Stimulated activated CD8-positive, alpha-beta memory T cell treated with anti-CD3 and anti-CD28 coated beads, Interleukin-2, amount 100 ng/mL, for 48 hours (primary cell): ENCODE measurements at regions not wholly inside any gene's neighbourhood (a gene's known extent, or its start where the extent isn't known, plus 50 kb on each side); places are given as distances from the start of the nearest gene placed in this dataset.

ENCODE experiments used
- DNase-seq, 2 donors: peaks; one replicate each; pipeline ENCODE4 v3.0.0-alpha.2; 2020; ENCODE audit warnings: low read depth in 2 of 2

GRCh38 chr6:85193339-85193738, 256.5 kb upstream of the NT5E start:
- DNase-seq, result no peak

- DNase-seq, result no peak
Observed at GRCh38 chr6:85192596-85192995, 257.3 kb upstream of the NT5E start.

GRCh38 chr6:85192186-85192585, 257.7 kb upstream of the NT5E start:
- DNase-seq, result no peak

DNA sequence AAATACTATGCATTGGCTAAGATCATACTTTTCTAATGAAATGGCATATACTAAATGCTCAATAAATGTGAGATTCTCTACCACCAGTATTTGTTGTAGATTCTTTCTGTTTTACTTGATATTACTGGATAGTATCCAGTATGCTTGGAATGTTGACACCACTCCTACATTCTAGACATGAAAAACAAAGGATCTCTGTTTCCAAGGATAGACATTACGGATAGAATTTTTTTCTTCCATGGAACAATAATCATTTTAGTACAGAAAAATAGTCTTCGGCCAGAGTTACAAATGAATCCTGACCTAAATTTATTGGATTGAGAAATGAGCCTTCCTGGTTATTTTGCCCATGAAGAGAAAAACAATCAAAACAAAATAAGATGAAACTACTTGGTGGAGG, 258.2 kb upstream of the NT5E start:
- DNase-seq, result no peak

DNA sequence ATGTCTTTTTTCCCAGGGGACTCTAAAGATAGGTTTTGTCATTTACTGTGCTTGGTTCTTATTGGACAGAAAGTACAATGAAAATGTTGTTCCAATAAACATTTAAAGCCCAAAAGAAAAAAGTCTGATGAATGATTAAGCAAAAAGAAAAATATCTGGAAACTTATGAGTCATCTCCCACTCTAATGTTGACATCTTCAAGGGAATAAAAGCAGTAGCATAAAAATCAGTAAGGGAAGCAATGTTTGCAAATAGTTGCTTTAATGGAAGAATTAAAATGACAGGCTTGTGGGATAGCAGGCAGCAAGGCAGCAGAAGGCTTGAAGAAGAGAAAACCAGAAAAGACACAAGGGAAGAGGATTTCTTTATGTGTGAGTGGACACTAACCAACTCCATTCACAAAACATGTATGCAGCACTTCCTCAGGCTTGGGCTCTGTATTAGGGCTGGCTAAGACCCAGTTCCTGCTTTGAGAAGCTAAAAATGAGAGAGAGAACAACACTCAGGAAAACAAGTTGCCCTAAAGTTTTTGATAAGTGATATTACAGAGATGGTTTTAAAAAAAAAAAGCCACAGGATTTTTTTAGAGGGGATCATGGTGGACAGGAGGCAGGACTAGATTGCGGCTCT, 263.2 kb upstream of the NT5E start:
- DNase-seq, result no peak

DNA sequence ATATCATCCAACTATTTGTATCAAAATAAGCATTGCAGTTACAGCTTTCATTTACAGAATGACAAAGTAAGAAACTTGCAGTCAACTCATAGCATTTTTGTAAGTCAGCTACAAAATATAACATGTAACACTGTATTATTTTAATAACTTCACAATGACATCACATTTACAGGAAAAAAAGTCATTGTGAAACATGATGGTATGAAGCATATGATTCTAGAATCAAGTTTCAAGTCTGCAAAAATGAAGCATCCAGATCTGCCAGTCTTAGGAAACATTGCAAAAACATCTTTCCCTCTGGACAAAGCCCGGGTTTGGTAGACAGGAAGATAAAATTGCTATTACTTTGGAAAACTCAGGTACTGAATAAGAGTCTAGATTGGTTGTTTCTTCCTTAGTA, 263.9 kb upstream of the NT5E start:
- DNase-seq, result no peak

DNA sequence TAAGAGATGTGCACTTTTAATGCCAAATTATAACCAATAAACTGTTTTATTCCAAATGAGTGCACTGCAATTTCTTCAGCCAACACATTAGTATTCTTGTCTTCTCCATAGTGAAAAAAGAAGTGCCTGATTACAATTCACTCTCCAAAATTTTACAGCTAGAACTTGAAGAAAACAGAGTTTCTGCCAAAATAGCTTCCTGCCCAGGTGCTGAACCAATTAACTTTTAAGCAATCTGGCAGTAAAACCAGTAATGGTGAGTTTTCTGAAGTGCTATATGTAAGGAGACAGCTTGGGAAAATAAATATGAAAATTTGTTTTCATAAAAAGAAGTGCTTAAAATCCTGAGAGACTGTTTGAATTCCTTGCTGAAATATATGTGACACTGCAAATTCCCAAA, 266.0 kb upstream of the NT5E start:
- no peak for DNase-seq

GRCh38 chr6:85172705-85173104, 277.2 kb upstream of the NT5E start:
- no peak for DNase-seq

DNA sequence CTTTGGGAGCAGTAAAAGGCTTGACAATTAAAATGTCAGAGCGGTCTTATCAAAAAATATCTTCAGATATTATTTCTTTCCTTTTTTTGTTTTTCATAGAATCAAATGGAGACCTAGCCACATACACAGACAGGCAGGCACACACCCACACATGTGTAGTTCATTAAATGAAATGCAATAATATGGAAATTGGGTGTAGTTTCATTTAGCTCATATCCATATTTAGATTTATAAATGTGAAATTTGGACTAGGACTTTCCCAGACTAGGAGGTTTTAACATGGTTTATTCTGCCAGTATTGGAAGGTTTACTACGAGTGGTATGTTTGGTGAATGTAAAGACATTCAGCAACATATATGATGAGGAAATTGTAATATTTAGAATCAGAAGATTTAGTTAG, 277.7 kb upstream of the NT5E start:
- DNase-seq, result no peak

GRCh38 chr6:85169189-85169588, 280.7 kb upstream of the NT5E start:
- no peak for DNase-seq

GRCh38 chr6:85168146-85168545, 281.7 kb upstream of the NT5E start:
- DNase-seq, result no peak

GRCh38 chr6:85166114-85166741, 283.7 kb upstream of the NT5E start:
- DNase-seq, result no peak

DNA sequence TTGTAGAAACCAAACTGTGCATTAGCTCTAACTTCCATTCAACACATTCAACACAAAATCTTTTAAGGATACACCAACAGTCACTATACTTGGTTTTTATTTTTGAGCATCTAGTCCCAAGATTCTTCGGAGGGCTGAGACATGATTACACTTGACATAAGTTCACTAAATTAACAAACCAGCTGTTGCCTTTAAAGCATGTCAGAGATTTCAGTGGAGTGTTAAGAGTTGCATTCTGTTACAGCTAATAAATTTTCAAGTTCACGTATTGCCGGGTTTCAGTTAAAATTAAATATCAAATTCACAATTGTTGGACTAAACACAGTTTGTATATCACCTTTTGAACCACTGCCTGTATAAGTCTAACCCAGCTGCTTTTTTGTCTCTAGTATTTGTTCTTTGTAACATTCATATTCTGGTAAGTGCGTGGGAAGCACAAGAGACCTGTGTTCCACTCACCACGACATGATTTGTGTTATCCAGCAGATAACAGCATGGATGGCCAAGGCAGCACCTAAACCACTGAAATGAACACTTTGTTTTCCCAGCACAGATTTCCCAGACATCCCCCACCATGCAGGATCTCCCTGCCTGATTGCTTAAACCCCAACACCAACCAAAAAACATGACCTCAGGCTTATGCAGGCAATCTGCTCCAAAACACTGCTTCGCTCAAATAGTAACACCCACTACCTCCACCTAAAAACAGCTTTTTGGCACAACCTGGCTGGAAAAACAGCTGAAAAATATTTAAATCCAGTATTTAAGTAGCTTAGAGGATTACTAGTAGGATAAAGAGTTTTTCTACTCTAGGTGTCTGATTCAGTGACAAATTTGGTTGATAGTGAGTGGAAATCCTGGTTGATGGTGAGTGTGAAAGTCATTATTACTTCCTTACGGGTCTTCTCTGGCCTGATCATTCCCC, 286.5 kb upstream of the NT5E start:
- no peak for DNase-seq

DNA sequence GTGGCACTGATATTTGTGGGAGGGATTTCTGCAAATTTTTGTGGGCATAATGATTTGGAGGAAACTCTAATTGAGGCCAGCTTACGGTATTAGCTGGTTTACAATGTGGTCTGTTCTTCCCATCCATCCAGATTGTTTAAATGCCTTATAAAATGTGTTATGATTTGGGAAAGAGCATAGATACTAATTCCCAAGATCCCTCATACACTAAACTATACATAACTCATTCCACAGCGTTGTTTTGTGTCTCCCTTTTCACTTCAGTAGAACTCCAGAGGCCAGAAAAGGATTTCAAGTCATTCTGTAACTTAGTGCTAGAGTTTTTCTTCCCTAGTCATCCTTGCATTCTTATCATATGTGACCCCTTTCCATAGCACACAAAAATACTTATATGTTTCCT, 292.6 kb upstream of the NT5E start:
- DNase-seq, result no peak

DNA sequence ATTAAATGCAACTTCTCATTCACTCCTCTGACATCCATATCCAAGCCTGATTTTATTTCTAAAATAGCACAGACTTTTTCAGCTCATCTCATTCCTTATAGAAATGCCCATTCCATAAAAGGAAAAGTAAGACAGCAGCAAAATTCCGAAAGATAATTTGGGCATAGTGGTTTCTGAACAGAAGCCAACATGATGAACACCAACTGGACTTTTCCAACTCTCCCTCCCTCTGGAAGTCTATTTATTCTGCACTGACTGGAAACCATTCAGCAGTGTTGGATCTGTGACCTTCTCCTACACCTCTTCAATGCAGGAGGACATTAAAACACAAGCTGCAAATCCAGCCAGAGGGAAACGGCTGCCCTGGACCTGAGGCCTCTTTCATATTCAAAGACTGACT, 306.2 kb upstream of the NT5E start:
- DNase-seq, result no peak

DNA sequence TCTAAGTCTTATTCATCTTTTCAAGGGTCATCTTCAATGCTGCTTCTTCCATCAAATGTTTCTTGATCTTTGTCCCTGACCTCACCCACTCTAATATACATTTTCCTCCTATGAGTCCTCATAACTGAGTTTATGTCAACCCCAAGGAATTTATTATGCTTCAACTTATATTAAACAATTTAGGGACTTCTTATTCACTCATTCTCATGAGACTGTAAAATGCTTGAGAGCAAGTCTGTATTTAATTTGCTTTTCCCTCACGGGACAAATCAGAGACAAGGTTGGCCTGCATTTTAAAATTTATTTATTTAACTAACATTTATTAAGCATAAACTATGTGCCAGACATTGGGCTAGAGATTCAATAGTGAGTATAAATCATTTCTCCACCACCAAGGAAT, 312.0 kb upstream of the NT5E start:
- no peak for DNase-seq

DNA sequence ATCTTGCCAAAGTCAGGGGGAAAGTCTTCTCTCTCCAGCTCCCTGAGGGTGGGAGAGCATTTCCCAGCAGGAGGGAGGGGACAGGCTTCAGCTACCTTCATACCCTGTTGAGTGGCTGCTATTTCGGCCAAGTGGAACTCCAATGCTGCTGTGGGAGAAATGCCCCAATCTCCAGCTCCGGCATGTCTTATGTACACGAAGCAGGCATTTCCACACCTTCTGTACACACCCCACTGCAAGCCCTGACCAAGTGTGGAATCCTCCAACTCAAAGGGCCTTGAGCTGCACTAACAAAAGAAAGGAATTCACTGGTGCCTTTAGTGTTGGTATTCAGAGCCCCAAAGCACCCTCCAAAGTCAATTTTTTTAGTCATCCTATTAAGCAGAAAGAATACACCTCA, 313.6 kb upstream of the NT5E start:
- no peak for DNase-seq

- DNase-seq, result no peak
Observed at GRCh38 chr6:85135376-85136094, 314.3 kb upstream of the NT5E start.

DNA sequence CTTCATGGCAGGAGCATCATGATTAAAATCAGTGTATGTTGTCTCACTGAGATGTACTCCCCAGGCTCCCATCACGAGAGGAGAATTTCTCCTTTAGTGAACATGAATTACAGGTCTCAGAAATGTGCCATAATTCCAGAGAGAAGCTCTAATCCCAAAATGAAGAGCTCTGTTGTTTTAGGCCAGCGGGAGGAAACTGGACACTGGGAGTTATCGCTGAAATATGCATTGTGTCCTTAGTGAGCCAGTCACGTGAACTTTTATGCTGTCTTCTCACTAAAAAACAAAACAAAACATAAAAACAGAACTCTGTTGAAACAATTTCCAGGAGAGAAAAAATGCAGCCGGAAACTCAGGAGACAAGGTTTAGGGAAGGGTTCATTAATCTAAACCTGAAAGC, 315.7 kb upstream of the NT5E start:
- DNase-seq, result no peak

- DNase-seq, result no peak
Observed at GRCh38 chr6:85132091-85132490, 317.8 kb upstream of the NT5E start.

- DNase-seq, result no peak
Observed at GRCh38 chr6:85130743-85131142, 319.1 kb upstream of the NT5E start.

GRCh38 chr6:85129881-85130280, 320.0 kb upstream of the NT5E start:
- no peak for DNase-seq
